ENCODE measurements at regions not wholly inside any gene's neighbourhood (a gene's known extent, or its start where the extent isn't known, plus 50 kb on each side); places are given as distances from the start of the nearest gene placed in this dataset.

- TF ChIP-seq POLR2A (IDR thresholded peaks at IDR 0.05) (no peak), CTCF (IDR thresholded peaks at IDR 0.05) (no peak)
These were observed 301.1 kb upstream of the ARPP21 start for GRCh38 chr3:35338186-35338585.
